GM21717 (cell line): ENCODE measurements at regions not wholly inside any gene's neighbourhood (a gene's known extent, or its start where the extent isn't known, plus 50 kb on each side); places are given as distances from the start of the nearest gene placed in this dataset.

ENCODE experiments used
- ATAC-seq: cut with Tn5 transposase; IDR thresholded peaks from one replicate; pipeline ENCODE4 v1.9.1; 2021; ENCODE audit warnings: mild to moderate bottlenecking, moderate library complexity; ENCODE audit not compliant: unreplicated experiment

DNA sequence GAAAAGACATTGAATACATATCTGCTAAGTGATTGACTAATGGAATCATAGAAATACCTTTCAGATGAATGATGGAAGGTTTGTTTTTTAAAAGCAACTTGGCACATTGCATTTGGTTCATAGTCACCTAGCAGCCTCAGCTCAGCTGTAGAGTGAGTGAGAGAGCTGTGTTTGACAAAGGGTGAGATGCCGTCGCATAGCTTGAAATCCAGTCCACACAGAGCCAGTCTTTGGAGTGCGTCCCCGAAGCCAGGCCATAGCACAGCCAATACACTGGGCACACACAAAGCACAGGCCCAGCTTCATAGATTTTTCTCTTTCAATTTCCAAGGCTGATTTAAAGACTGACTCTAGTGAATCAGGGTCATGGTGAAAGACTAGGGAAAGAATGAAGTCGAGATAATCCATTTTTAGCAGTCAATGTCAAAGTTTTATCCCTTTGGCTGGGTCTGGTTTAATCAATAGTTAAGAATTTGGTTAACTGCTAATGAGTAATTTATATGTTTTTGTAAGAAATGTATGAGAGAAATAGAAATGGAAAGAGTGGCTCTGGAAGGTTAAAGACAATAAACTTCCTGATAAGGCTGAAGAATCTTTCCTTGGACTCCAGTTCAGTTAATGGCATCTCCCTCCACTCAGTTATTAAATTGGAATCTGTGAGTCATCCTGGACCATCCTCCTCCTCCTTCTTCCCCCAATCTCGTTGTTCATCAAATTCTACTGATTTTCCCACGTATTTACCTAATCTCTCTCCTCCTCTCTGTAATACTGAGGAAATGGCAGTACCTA, 101.2 kb upstream of the IRF2BP2 start:
- ATAC-seq: no peak

DNA sequence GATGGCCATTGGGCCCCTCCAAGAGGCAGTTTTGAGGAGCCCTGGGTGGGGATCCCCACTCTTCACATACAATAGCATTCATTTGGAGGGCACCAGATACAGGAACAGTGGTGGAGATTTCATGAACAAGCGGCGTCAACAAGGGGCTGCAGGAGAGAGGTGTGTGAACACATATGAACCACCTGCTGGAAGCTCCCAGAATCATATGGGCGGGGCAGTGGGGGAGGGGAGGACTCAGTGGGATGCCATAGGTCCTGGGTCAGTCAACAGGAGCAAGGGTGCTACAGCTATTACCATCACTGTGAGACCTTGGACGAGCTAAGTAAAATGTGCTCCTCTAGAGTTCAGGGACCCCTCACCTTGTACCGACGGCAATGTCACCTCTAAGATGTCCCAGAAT, 100.4 kb upstream of the IRF2BP2 start:
- ATAC-seq: no peak

DNA sequence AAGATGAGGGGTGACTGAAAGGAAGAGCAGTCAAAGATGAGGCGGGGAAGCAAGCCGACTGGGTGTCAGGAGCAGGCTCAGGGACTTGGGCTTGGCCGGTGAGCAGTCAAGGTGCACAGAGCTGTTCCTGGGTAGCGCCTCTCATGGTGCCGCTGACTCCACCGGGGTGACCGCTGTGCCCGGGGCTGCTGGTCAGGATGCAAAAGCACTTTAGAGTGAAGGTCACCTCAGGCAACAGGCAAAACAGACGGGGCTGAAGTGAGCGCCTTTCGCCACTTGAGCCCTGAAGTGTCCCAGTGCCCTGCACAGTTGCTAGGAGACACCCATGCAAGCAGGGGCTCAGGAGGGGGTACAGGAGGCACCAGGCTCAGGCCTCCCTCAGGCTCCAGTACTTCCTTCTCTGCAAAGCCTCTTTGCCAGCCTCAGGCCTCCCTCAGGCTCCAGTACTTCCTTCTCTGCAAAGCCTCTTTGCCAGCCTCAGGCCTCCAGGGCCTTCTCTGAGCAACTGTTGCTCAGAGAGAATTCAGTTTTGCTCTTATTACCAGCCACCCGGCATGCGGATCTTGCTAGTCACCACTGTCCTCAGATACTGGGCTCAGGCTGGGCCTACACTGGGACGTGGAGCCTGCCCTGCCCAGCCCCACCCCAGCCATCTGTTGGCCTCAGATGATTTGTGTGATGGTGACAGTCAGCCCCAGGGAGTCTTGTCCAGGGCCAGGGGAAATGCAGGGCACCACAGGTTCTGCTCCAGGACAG, 99.7 kb upstream of the IRF2BP2 start:
- ATAC-seq: no peak

DNA sequence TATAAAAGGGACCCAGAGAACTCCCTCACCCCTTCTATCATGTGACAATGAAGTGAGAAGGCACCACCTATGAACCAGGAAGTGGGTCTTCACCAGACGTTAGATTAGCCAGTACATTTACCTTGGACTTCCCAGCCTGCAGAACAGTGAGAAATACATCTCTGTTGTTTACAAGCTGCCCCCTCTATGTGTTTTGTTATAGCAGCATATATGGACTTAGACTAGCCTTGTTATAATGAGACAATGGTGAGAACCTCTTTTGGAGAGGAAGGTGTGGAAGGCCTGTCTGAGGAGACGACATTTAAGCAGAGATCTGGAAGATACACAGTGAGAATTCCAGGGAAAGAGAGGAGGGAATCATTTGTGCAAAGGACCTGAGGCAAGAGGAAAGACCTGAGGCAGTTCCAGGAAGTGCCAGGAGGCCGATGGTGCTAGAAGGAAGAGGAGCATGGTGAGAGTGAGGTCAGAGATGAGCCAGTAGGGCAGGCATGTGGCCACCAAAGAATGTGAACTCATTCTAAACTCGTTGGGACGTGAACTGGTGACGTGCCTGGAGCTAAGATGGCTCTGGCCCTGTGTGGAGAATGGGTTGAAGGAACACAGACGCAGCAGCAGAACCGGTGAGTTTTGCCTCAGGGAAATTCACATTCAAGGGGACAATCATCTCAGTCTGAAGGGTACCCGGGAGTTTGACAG, 98.9 kb upstream of the IRF2BP2 start:
- ATAC-seq: no peak

DNA sequence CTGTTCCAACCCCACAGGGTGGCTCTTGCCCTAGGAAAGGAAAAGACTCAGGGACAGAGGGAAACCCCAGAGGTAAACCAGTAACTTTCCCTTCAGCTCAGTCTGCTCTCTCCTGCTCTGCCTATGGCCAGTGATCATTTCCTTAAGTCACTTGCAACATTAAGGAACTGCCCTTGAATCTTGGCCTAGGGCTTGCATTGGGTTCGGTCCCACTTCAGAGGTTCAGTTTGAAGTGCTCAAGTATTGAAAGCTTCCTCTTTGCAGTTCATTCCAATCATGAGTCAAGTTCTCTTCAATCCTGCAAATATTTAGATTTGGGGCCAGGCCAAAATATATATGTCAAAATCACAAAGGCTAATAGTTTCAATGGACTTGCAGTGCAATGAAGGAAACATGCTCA, 97.7 kb upstream of the IRF2BP2 start:
- no peak for ATAC-seq

DNA sequence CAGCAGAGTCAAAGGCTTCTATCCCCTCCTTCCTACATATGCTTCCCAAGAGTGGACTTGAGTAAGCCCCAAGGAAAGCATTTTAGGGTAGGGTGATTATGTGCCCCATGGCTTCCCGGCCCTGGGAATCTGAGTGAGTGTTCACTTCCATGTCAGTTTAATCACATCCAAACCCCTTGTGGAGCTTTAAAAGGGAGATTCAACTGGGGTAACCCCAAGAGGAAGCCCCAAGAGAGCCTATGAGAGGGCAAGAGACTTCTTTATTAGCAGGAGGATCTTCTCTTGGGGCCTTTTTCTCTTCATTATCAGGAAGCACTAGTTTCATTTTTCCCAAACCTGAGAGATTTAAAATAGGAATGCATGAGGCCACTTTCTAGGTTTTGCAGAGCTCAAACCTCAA, 97.0 kb upstream of the IRF2BP2 start:
- ATAC-seq: no peak

DNA sequence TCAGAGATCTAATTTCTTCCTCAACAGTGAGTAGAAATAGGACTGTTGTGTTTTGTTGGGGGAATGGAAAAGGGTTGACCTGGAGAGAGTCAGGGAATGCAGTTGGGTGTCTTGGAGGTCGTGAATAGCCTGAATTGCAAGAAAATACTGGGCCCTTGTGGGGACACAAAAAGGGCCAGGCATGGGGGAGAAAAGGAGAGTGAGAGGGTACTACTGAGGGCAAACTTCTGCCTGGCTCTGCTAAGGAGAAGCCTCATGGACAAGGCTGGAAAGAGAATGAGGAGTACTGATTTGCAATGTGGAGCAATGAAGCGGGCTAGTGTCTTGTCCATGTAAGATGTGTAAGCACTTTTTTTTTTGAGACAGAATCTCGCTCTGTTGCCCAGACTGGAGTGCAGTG, 96.2 kb upstream of the IRF2BP2 start:
- ATAC-seq: no peak

DNA sequence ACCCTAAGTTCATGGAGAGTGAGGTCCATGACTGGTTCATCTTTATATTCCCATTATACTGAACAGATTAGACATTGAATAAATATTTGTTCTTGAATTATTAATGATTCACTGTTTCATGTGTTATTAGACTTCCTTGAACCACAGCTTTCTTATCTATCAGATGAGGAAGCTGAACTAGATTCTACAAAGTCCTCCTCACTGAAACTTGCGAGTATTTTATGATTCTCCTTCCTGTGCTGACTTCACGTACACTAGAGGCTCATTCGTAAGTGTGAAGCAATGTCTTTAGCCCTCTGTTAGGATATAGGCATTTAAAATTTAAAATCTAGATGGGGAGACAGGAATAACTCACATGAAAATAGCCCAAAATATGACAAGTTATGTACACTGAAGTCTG, 95.6 kb upstream of the IRF2BP2 start:
- no peak for ATAC-seq

DNA sequence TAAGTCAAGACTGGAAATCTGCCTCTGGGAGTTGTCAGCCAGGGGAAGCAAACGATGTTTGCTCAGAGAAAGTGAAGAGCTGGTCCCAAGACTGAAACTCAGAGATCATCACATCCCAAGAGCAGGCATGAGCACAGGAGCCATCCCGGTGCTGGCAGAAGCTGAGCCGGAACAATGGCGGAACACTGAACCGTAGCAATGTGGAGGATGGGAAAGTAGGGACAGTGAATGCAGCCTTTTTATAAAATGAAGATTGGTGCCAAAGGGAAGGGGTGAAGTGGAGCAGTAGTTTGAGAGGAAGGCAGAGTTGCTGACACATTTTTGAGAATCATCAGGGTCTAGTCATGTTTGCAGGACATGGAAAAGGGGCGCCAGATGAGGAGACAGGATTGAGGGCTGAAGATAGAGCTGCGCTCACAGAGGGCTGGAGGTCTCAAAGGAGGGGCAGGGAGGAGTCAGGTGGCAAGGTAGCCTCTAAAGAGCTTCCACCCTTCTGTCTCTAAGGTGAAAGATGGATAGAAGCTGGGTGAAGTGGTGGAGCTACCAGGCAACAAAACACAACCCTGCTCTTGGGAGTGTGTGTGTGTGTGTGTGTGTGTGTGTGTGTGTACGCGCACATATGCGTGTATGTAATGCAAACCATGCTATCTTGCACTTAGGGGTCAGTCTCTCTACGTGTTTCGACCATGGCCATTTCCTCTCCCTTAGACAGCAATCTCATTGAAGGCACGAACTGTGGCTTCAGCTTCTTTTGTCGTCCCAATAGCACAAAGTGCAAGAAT, 94.3 kb upstream of the IRF2BP2 start:
- no peak for ATAC-seq

DNA sequence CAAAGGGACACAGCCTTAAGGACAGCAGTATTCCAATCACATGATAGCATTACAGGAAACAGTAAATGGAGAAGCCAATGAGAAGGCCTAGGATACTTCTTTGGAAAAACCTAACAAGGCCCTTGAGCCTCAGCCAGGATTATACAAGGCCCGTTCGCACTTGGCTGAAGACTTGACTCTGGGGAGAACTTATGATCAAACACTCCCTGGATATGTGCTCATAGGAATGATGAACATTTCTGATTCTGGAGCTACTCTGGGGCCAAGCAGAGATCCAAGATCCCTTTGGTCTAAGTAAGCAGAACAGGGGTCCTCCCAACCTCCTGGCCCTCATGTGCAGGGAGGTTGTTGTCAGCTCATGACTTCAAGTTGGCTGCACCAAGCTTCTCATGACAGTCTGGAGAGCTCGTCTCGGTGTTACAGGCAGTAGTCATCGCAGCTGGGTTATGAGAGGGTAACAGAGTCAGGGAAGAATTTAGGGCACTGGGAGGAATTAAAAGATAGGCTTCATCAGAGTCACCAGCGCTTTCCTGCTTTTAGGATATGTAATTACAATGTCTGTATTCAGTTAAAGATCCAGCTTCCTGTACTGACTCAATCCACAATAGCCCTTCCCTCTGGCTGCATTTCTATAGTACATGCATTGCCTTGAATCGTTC, 92.5 kb upstream of the IRF2BP2 start:
- ATAC-seq: no peak

DNA sequence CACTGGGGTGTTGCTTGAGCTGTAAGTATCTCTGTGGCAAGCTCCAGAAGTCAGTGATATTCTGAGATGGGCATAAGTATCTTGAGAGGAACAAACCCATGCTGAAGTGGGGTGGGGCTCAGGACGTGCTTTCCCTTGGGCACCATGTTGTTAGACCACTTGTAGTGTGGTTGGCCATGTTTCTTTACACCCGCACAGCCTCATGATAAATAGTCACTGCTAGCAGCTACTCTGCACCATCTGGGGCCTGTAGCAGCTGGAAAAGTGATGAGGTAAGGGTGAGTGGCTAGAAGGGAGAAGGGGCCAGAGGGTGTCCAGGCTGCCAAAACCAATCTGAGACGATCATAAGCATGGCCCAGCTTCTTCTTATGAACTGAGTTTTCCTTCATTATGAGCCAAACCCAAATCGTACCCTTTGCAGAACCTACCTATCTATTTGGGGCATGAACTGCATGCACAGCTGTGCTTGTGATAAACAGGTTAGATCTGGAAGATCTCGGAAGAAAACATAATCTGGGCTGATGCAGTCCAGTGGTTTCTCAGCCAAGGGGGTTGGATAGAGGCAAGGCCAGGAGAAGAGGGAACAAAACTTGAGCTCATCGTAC, 91.9 kb upstream of the IRF2BP2 start:
- ATAC-seq: no peak

DNA sequence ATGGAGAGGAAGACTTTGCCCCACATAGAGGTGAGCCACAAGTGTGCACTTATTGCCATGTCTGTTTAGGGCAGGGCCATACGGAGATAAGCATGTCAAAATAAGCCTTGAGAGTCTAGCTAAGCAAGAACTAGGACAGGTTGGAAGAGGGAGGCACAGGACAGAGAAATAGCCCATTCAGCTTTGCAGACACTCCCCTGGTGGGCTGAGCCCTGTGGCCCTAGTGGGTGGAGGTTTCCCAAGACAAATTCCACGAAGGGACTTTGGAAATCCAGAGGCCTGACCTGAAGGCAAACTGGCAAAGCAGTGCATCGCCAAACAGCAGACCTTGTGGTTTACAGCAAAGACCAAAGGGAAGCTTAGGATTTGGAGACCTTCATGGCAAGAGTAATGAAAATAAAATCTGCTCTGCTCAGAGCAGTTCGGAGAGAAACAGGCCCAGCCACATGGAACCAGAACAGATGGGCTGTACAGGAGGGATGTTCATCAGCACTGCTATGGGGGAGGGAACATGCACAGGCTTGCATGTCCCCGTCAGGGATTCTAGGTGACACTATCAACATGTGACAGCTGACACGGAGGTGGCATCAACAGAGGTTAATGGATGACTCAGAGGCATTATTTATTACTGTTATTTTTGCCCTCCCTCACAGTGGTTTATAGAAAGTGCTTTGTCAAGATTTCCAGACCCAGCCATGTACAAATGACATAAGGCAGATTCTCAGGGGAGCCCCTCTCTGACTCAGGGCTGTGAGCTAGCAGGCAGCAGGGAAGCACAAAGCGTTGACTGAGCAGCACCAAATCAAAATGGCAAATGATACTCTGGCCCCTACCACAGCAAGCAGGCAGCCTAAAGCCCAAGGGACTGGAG, 90.1 kb upstream of the IRF2BP2 start:
- peak; percentile 59 for ATAC-seq

DNA sequence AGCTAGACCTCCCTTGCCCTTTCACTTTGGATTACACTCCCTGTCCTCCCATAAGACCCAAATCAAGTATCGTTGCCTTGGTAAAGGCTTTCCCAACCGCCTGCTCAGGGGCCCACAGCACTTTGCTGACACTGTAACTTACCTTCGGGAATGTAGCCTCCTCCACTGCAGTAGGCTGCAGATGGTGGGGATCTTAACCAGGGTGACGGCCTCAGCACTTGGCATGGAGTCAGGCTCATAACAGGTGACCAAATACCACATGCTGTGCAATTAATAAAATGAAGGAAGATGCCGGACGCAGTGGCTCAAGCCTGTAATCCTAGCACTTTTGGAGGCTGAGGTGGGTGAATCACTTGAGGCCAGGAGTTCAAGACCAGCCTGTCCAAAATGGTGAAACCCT, 88.7 kb upstream of the IRF2BP2 start:
- ATAC-seq: no peak

DNA sequence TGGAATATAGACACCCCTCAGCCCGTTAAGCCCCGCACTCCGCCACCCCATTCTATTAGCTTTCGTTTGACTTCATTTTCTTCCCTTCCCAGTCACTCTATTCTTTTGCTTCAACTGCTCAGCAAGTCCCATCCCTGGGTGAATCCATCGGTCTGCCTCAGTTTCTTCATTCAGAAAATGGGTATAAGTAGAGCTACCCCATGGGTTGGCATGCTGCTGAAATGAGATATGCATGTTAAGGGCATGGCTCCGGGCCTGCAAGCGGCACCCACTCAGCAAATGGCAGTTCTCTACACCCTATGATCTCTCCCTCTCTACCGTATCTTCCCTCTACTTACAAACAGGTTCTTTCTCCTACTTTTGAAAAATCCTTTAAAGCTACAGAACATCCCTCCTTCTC, 87.8 kb upstream of the IRF2BP2 start:
- no peak for ATAC-seq

DNA sequence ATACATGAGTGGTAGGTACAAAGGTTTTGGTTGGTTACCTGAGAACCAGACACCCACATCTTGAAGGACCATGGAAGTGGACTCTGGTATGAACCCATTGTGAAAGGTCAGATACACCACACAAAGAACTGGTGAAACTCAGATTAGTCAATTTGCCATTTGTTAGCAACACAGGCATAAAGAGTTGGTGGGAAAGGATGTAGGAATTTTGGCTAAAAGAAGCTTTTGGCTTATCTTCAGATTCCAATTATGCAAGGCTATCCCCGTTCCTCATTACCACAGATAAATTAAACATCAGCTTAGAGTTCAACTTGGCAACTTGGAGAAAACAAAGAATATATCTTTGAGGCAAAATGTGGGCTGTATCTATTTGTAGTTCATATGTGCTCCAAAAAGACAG, 87.0 kb upstream of the IRF2BP2 start:
- no peak for ATAC-seq

DNA sequence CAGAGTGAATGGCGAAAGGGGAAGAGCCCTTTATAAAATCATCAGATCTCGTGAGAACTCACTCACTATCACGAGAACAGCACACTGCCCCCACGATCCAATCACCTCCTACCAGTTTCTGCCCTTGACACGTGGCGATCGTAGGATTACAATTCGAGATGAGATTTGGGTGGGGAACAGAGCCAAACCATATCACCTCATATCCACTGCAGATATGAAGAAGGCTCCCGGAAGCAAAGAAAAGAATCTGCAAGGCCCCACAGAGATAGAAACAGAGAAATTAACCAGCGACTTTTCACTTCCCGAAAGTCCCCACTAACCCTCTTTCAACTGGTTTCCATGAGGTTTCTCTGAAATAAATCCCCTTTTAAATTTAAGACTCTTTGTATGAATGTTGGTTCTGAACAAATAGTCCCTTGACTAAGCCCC, 86.2 kb upstream of the IRF2BP2 start:
- peak; percentile 46 for ATAC-seq

DNA sequence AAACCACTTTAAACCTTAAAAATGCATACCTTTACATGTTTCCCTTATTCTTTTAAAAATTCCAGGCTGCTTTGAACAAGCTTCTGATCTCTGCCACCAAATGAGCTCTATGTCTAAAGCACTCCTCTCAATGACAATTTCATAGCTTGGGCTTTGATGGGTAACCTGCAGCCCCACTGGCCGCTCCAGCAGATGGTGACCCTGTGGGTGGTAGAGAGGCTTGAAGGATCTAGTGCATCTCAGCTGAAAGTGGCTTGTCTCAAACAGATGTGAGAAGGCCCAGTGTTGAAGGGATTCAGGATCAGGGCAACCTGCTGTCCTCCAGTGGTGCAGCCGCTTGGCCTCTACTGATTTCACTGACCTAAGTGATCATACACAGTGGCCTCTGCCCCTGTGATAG, 84.7 kb upstream of the IRF2BP2 start:
- ATAC-seq: no peak

DNA sequence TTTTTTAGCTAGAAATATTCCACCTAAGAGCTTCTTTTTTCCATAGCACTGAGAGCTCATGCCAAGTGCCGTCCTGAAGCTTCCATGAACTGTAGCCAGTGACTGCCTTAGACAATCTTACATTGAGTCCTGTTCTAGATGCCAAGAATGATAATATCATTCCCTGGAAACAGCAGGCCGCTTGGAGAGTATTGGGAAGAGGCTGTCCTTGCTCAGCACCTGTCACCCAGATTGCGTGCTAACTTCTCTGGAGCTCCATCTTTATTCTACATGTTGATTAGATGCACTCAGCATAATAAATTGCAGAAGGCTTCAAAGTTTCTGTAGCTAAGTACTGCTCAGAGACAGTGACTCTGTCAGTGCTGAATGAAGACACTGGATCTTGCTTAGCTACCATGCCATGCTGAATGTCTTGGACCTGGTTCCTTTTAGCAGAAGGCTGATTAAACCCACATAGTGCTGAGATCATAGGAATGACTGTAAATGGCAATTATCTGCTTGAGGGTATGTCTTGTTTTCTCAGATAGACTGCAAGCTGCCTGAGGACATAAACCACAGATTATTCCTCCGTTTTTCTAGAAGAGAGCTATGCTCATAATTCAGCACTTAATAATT, 83.1 kb upstream of the IRF2BP2 start:
- no peak for ATAC-seq

DNA sequence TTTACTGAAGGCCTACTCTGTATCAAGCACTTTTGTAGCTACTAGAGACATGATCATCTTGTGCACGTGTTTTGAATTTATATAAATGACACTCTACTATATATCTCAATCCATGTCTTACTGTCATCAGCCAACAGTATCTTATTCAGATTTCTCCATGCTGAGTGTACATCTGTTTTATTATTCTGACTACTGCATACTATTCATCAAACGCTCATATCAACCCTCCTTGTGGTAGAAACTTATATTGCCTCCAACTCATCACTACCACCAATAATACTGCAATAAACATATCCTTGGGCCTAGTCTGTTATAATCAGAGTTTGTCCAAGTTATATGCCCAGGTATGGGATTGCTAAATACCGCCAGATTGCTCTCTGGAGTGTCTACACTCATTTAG, 81.6 kb upstream of the IRF2BP2 start:
- ATAC-seq: no peak
